ENCODE measurements at regions not wholly inside any gene's neighbourhood (a gene's known extent, or its start where the extent isn't known, plus 50 kb on each side); places are given as distances from the start of the nearest gene placed in this dataset.

- TF ChIP-seq CTCF (IDR thresholded peaks at IDR 0.05), result no peak
- no peak for TF ChIP-seq POLR2A (IDR thresholded peaks at IDR 0.05)
Measured at GRCh38 chr6:105573138-105573537, 170.3 kb upstream of the PREP start.

Data from transverse colon (tissue), 3 donors.